SK-N-SH (cell line): ENCODE measurements at regions not wholly inside any gene's neighbourhood (a gene's known extent, or its start where the extent isn't known, plus 50 kb on each side); places are given as distances from the start of the nearest gene placed in this dataset.
A peak's percentile ranks its signal among the peaks of the same experiment; 100 is the strongest.
"Not testable (repeated sequence)": the region's sequence is repeated elsewhere in the genome, so short reads cannot be mapped to it uniquely, and the experiment has no call there.

Experiments
- CTCF ChIA-PET: fragments of 300-600, 350-600 bp; formaldehyde crosslinking; extraction: SDS; loops from one replicate; lab custom pipeline; 2021; lab: Yijun Ruan, JAX
- POLR2A ChIA-PET: fragments of 350-600 bp; sonication (Branson Sonifier 250); formaldehyde crosslinking; extraction: SDS; loops from one replicate; lab custom pipeline; 2020; ENCODE audit warnings: antibody characterized with exemption, inconsistent platforms; lab: Yijun Ruan, JAX
- DNase-seq: peaks from one replicate; pipeline ENCODE4 v3.0.0; 2012
- H2AFZ ChIP-seq: fragments of 200-600 bp; sonication (generic); 2 replicates; pipeline ENCODE4 v1.8.1; 2016; ENCODE audit warnings: antibody characterized with exemption, mild to moderate bottlenecking, low read depth
- H3F3A ChIP-seq: fragments of 200-600 bp; sonication (generic); replicated peaks from 2 replicates; pipeline ENCODE3; 2016; ENCODE audit warnings: antibody characterized with exemption, mild to moderate bottlenecking; ENCODE audit not compliant: insufficient read depth
- H3K27ac ChIP-seq, 2 experiments: fragments of 200-500 bp in 1 of 2; fragments of 200-600 bp in 1 of 2; sonication (Bioruptor generic) in 1 of 2; sonication (generic), shearing (Covaris generic) in 1 of 2; 2 replicates each; pipeline versions ENCODE4 v1.5.1 to v1.6.1; 2014 to 2016; ENCODE audit warnings: low read depth in 2 of 2, inconsistent platforms in 1 of 2, low read length in 1 of 2, mild to moderate bottlenecking in 1 of 2, mixed read lengths in 1 of 2
- H3K27me3 ChIP-seq: fragments of 200-600 bp; sonication (generic), shearing (Covaris generic); 2 replicates; pipeline ENCODE4 v1.6.1; 2016; ENCODE audit warnings: mixed run types; ENCODE audit not compliant: insufficient read depth
- H3K36me3 ChIP-seq, 2 experiments: fragments of 200-500 bp in 1 of 2; fragments of 200-600 bp in 1 of 2; sonication (Bioruptor generic) in 1 of 2; sonication (generic) in 1 of 2; replicated peaks in 1 of 2; 2 replicates each; pipeline versions ENCODE3 to v1.5.1; 2014 to 2016; ENCODE audit warnings: low read length in 1 of 2, mild to moderate bottlenecking in 1 of 2; ENCODE audit not compliant: insufficient read depth in 2 of 2, control insufficient read depth in 1 of 2
- H3K4me1 ChIP-seq, 2 experiments: fragments of 200-500 bp in 1 of 2; fragments of 200-600 bp in 1 of 2; sonication (Bioruptor generic) in 1 of 2; sonication (generic), shearing (Covaris generic) in 1 of 2; 2 replicates each; pipeline versions ENCODE4 v1.5.1 to v1.6.1; 2014 to 2016; ENCODE audit warnings: low read depth in 1 of 2, low read length in 1 of 2, mixed run types in 1 of 2; ENCODE audit not compliant: insufficient read depth in 2 of 2, control insufficient read depth in 1 of 2
- H3K4me2 ChIP-seq: fragments of 200-600 bp; sonication (generic), shearing (Covaris generic); 2 replicates; pipeline ENCODE4 v1.6.1; 2017; ENCODE audit warnings: mixed run types
- H3K4me3 ChIP-seq, 2 experiments: fragments of 200-500 bp in 1 of 2; fragments of 200-600 bp in 1 of 2; sonication (Bioruptor generic) in 1 of 2; sonication (generic), shearing (Covaris generic) in 1 of 2; 2 replicates each; pipeline versions ENCODE4 v1.5.1 to v1.8.1; 2014 to 2016; ENCODE audit warnings: low read depth in 2 of 2, inconsistent platforms in 1 of 2, low read length in 1 of 2, mild to moderate bottlenecking in 1 of 2, mixed read lengths in 1 of 2, moderate library complexity in 1 of 2
- H3K79me2 ChIP-seq: fragments of 200-600 bp; sonication (generic); 2 replicates; pipeline ENCODE4 v1.8.1; 2017; ENCODE audit warnings: mild to moderate bottlenecking; ENCODE audit not compliant: insufficient read depth
- H3K9ac ChIP-seq: fragments of 200-600 bp; sonication (generic); 2 replicates; pipeline ENCODE4 v1.6.1; 2017; ENCODE audit warnings: mixed run types
- H3K9me2 ChIP-seq: fragments of 200-600 bp; sonication (generic); 2 replicates; pipeline ENCODE4 v1.6.1; 2017; ENCODE audit warnings: mixed run types
- H3K9me3 ChIP-seq: fragments of 200-600 bp; sonication (generic); 2 replicates; pipeline ENCODE4 v1.6.1; 2017; ENCODE audit warnings: mixed run types, mild to moderate bottlenecking, moderate library complexity
- H4K20me1 ChIP-seq: fragments of 200-600 bp; sonication (generic); 2 replicates; pipeline ENCODE4 v1.6.1; 2017; ENCODE audit warnings: mild to moderate bottlenecking, mixed run types; ENCODE audit not compliant: insufficient read depth
- EZH2phosphoT487 ChIP-seq: fragments of 200-600 bp; sonication (generic); IDR thresholded peaks from 2 replicates; pipeline ENCODE4 v1.6.1; 2017; ENCODE audit warnings: low read depth, mixed run types, mild to moderate bottlenecking, antibody characterized with exemption, moderate library complexity, borderline replicate concordance
- FOXJ3 ChIP-seq: sonication (generic); formaldehyde crosslinking; IDR thresholded peaks from 2 replicates; pipeline ENCODE4 v1.5.1; 2020; ENCODE audit warnings: mild to moderate bottlenecking, missing genetic modification reagents
- NRF1 ChIP-seq: IDR thresholded peaks from 2 replicates; pipeline ENCODE4 v1.6.1; 2012; ENCODE audit warnings: low read depth, mild to moderate bottlenecking, low read length
- POLR2AphosphoS5 ChIP-seq: IDR thresholded peaks from 2 replicates; pipeline ENCODE4 v1.6.1; 2012; ENCODE audit warnings: low read depth, low read length
- RCOR1 ChIP-seq: fragments of 150-350 bp; IDR thresholded peaks from 2 replicates; pipeline ENCODE4 v1.6.1; 2017; ENCODE audit warnings: antibody characterized with exemption, low read length
- TCF12 ChIP-seq: IDR thresholded peaks from 2 replicates; pipeline ENCODE4 v1.4.0; 2012
- WGBS: methylation state at CpG from one replicate; pipeline ENCODE4 v1.1.6; 2017; ENCODE audit warnings: low lambda C conversion rate; 5-methylcytosine and 5-hydroxymethylcytosine counted together

- peaks cover 4% of the 10 kb centered on the region for H3F3A ChIP-seq
- H4K20me1 ChIP-seq, result no peaks in the 10 kb centered on the region
- H3K36me3 ChIP-seq, result no peaks in the 10 kb centered on the region
- H3K9me2 ChIP-seq, result no peaks in the 10 kb centered on the region
- H3K79me2 ChIP-seq, result no peaks in the 10 kb centered on the region
- 64% methylated on average over 2 of the region's 2 CpGs for WGBS
- H3K4me1 ChIP-seq, result peaks cover 0 to 6% of the 10 kb centered on the region in 2 experiments; a peak in 1 of 4 replicates
- no peaks in the 10 kb centered on the region for H3K27me3 ChIP-seq
- H3K9ac ChIP-seq, result no peak overlapping the region
- H3K9me3 ChIP-seq, result no peaks in the 10 kb centered on the region
- no peak overlapping the region for H3K4me2 ChIP-seq
- no peak for DNase-seq
- no peak overlapping the region for H2AFZ ChIP-seq
- CTCF ChIA-PET, result no interaction called here
- no peak overlapping the region for H3K4me3 ChIP-seq
- TF ChIP-seq NRF1 (no peak), TCF12 (peak; percentile 15; the same call in 1 of the 2 replicates)
- POLR2A ChIA-PET, result no interaction called here
- no peak overlapping the region for H3K27ac ChIP-seq
Observed at GRCh38 chr6:12548526-12548925, 168.0 kb upstream of the PHACTR1 start.

DNA sequence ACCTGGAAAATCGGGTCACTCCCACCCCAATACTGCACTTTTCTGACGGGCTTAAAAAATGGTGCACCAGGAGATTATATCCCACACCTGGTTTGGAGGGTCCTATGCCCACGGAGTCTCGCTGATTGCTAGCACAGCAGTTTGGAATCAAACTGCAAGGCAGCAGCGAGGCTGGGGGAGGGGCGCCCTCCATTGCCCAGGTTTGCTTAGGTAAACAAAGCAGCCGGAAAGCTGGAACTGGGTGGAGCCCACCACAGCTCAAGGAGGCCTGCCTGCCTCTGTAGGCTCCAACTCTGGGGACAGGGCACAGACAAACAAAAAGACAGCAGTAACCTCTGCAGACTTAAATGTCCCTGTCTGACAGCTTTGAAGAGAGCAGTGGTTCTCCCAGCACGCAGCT is 167.1 kb upstream of the PHACTR1 start:
- H3K79me2 ChIP-seq, H3K4me2 ChIP-seq, DNase-seq, H2AFZ ChIP-seq, H3K9me2 ChIP-seq, H3K27ac ChIP-seq, H3K27me3 ChIP-seq, H4K20me1 ChIP-seq, POLR2A ChIA-PET, H3K9ac ChIP-seq, H3K4me1 ChIP-seq, H3F3A ChIP-seq, H3K9me3 ChIP-seq, CTCF ChIA-PET, H3K36me3 ChIP-seq, H3K4me3 ChIP-seq: not testable (repeated sequence)
- 60% methylated on average over 1 of the region's 8 CpGs for WGBS

GRCh38 chr6:12554820-12555219 is 161.7 kb upstream of the PHACTR1 start:
- H3K9ac ChIP-seq, H3K4me1 ChIP-seq, H3K4me2 ChIP-seq, H3K4me3 ChIP-seq, POLR2A ChIA-PET, H3K79me2 ChIP-seq, H3K9me3 ChIP-seq, CTCF ChIA-PET, H3F3A ChIP-seq, H3K36me3 ChIP-seq, H2AFZ ChIP-seq, H3K27me3 ChIP-seq, DNase-seq, H4K20me1 ChIP-seq, H3K27ac ChIP-seq, H3K9me2 ChIP-seq: not testable (repeated sequence)
- 84% methylated on average over 2 of the region's 2 CpGs for WGBS

- no peak overlapping the region for H3K4me2 ChIP-seq
- CTCF ChIA-PET, result no interaction called here
- H3K27ac ChIP-seq, result no peak overlapping the region
Observed at GRCh38 chr6:12555267-12555666, 161.3 kb upstream of the PHACTR1 start.

More at GRCh38 chr6:12555267-12555666, 161.3 kb upstream of the PHACTR1 start:
- no peak overlapping the region for H3K4me3 ChIP-seq
- no peaks in the 10 kb centered on the region for H3K9me3 ChIP-seq
- no peaks in the 10 kb centered on the region for H4K20me1 ChIP-seq
- no peaks in the 10 kb centered on the region for H3K79me2 ChIP-seq
- H3K27me3 ChIP-seq, result no peaks in the 10 kb centered on the region
- no peak overlapping the region for H2AFZ ChIP-seq
- DNase-seq, result no peak
- H3F3A ChIP-seq, result no peaks in the 10 kb centered on the region
- H3K9ac ChIP-seq, result no peak overlapping the region
- no peaks in the 10 kb centered on the region for H3K4me1 ChIP-seq
- no peaks in the 10 kb centered on the region for H3K36me3 ChIP-seq
- no peaks in the 10 kb centered on the region for H3K9me2 ChIP-seq
- TF ChIP-seq TCF12 (no peak), FOXJ3 (CRISPR knock-in tag) (no peak), POLR2AphosphoS5 (no peak), EZH2phosphoT487 (no peak), RCOR1 (no peak)
- POLR2A ChIA-PET, result no interaction called here
- 64% methylated on average over 2 of the region's 2 CpGs for WGBS
